H1 (cell line): ENCODE measurements at regions not wholly inside any gene's neighbourhood (a gene's known extent, or its start where the extent isn't known, plus 50 kb on each side); places are given as distances from the start of the nearest gene placed in this dataset.

ENCODE experiments used
- CTCF ChIA-PET: fragments of 300-600 bp; sonication (Branson Sonifier 250); formaldehyde crosslinking; loops from one replicate; lab custom pipeline; 2021; ENCODE audit not compliant: partially characterized antibody; lab: Charles Lee
- POLR2A ChIA-PET: fragments of 300-600 bp; sonication (Branson Sonifier 250); formaldehyde crosslinking; loops from one replicate; lab custom pipeline; 2021; ENCODE audit warnings: inconsistent platforms; ENCODE audit not compliant: partially characterized antibody; lab: Charles Lee
- DNase-seq, 2 experiments: peaks; one replicate each; pipeline versions ENCODE4 v3.0.0 to v3.0.0-alpha.2; 2010 to 2022; ENCODE audit warnings: low spot score in 2 of 2, low read depth in 1 of 2, mixed read lengths in 1 of 2
- FAIRE-seq: peaks from 2 replicates; lab custom pipeline; 2011; peaks lifted over from hg19 to GRCh38; lab: Jason Lieb, UNC
- H2AFZ ChIP-seq: 2 replicates; pipeline ENCODE4 v1.8.1; 2012; ENCODE audit warnings: low read length, inconsistent platforms
- H2AK5ac ChIP-seq: 2 replicates; pipeline ENCODE4 v1.6.1; 2013; ENCODE audit warnings: low read depth, low read length
- H2BK120ac ChIP-seq: replicated peaks from 2 replicates; pipeline ENCODE3; 2013; ENCODE audit warnings: low read depth, low read length, inconsistent platforms
- H2BK12ac ChIP-seq: 2 replicates; pipeline ENCODE4 v1.6.1; 2013; ENCODE audit warnings: low read depth, low read length
- H2BK15ac ChIP-seq: 2 replicates; pipeline ENCODE4 v1.6.1; 2013; ENCODE audit warnings: low read length
- H2BK20ac ChIP-seq: 2 replicates; pipeline ENCODE4 v1.6.1; 2013; ENCODE audit warnings: low read length
- H2BK5ac ChIP-seq: 2 replicates; pipeline ENCODE4 v1.6.1; 2013; ENCODE audit warnings: low read depth, low read length
- H3K14ac ChIP-seq: 2 replicates; pipeline ENCODE4 v1.6.1; 2013; ENCODE audit warnings: inconsistent platforms; ENCODE audit not compliant: insufficient read length
- H3K18ac ChIP-seq: 2 replicates; pipeline ENCODE4 v1.6.1; 2013; ENCODE audit warnings: low read length; ENCODE audit errors: extremely low read depth
- H3K23ac ChIP-seq: 2 replicates; pipeline ENCODE4 v1.6.1; 2013; ENCODE audit warnings: inconsistent platforms; ENCODE audit not compliant: insufficient read length
- H3K23me2 ChIP-seq: 2 replicates; pipeline ENCODE4 v1.6.1; 2013; ENCODE audit warnings: low read depth, low read length
- H3K27ac ChIP-seq: 2 replicates; pipeline ENCODE4 v1.6.1; 2011; ENCODE audit warnings: low read depth, low read length, inconsistent platforms
- H3K27me3 ChIP-seq, 4 experiments: replicated peaks in 1 of 4; 1 replicate in 1 of 4; 2 replicates in 3 of 4; pipeline versions ENCODE4 v1.6.1 to v1.8.1; 2011 to 2013; ENCODE audit warnings: low read length in 3 of 4, mild to moderate bottlenecking in 3 of 4, inconsistent platforms in 2 of 4, mixed read lengths in 2 of 4, moderate library complexity in 1 of 4; ENCODE audit not compliant: control insufficient read depth in 3 of 4, insufficient read depth in 3 of 4; ENCODE audit errors: extremely low read depth in 1 of 4
- H3K36me3 ChIP-seq, 4 experiments: 2 replicates each; pipeline versions ENCODE4 v1.6.1 to v1.8.1; 2011 to 2013; ENCODE audit warnings: mild to moderate bottlenecking in 4 of 4, low read length in 3 of 4, moderate library complexity in 2 of 4, control low read depth in 1 of 4, inconsistent platforms in 1 of 4; ENCODE audit not compliant: insufficient read depth in 4 of 4, control insufficient read depth in 2 of 4
- H3K4ac ChIP-seq: replicated peaks from 2 replicates; pipeline ENCODE3; 2013; ENCODE audit warnings: low read length, low read depth, mixed read lengths, inconsistent platforms; ENCODE audit not compliant: insufficient read length
- H3K4me1 ChIP-seq, 4 experiments: replicated peaks in 1 of 4; 1 replicate in 1 of 4; 2 replicates in 3 of 4; pipeline versions ENCODE4 v1.6.1 to v1.8.1; 2011 to 2013; ENCODE audit warnings: low read length in 3 of 4, inconsistent platforms in 2 of 4, mixed read lengths in 1 of 4; ENCODE audit not compliant: insufficient read depth in 4 of 4, control insufficient read depth in 3 of 4
- H3K4me2 ChIP-seq, 2 experiments: 2 replicates each; pipeline versions ENCODE4 v1.6.1 to v1.8.1; 2011 to 2013; ENCODE audit warnings: low read depth in 2 of 2, low read length in 2 of 2, control low read depth in 1 of 2, inconsistent platforms in 1 of 2, mild to moderate bottlenecking in 1 of 2; ENCODE audit not compliant: insufficient read depth in 1 of 2
- H3K4me3 ChIP-seq, 4 experiments: fragments of 200-600, 300-600 bp in 1 of 4; sonication (generic), shearing (Covaris generic), sonication (Bioruptor Twin) in 1 of 4; 2 replicates each; pipeline versions ENCODE4 v1.5.1 to v1.8.1; 2011 to 2016; ENCODE audit warnings: low read length in 4 of 4, low read depth in 3 of 4, control low read depth in 2 of 4, inconsistent platforms in 2 of 4, mild to moderate bottlenecking in 2 of 4, mixed read lengths in 1 of 4, moderate library complexity in 1 of 4; ENCODE audit not compliant: insufficient read depth in 2 of 4; ENCODE audit errors: extremely low read depth in 1 of 4
- H3K56ac ChIP-seq: replicated peaks from 2 replicates; pipeline ENCODE3; 2013; ENCODE audit warnings: low read depth, mild to moderate bottlenecking, mixed read lengths, low read length, inconsistent platforms; ENCODE audit not compliant: insufficient read length
- H3K79me1 ChIP-seq: 2 replicates; pipeline ENCODE4 v1.6.1; 2013; ENCODE audit warnings: low read depth, low read length, control low read depth
- H3K79me2 ChIP-seq, 2 experiments: 2 replicates each; pipeline versions ENCODE4 v1.6.1 to v1.8.1; 2012 to 2013; ENCODE audit warnings: low read length in 2 of 2, mild to moderate bottlenecking in 2 of 2, inconsistent platforms in 1 of 2; ENCODE audit not compliant: insufficient read depth in 2 of 2, control insufficient read depth in 1 of 2
- H3K9ac ChIP-seq, 4 experiments: replicated peaks in 1 of 4; 1 replicate in 1 of 4; 2 replicates in 3 of 4; pipeline versions ENCODE4 v1.6.1 to v1.8.1; 2011 to 2013; ENCODE audit warnings: low read depth in 3 of 4, low read length in 3 of 4, control low read depth in 2 of 4, mild to moderate bottlenecking in 2 of 4, moderate library complexity in 2 of 4, inconsistent platforms in 1 of 4; ENCODE audit errors: extremely low read depth in 1 of 4
- H3K9me3 ChIP-seq, 2 experiments: 2 replicates each; pipeline versions ENCODE4 v1.6.1 to v1.8.1; 2012 to 2013; ENCODE audit warnings: mild to moderate bottlenecking in 2 of 2, moderate library complexity in 2 of 2, control low read depth in 1 of 2, inconsistent platforms in 1 of 2, low read depth in 1 of 2, low read length in 1 of 2, mixed read lengths in 1 of 2; ENCODE audit not compliant: insufficient read depth in 2 of 2
- H4K20me1 ChIP-seq, 2 experiments: replicated peaks in 1 of 2; 2 replicates each; pipeline versions ENCODE3 to v1.8.1; 2011 to 2013; ENCODE audit warnings: inconsistent platforms in 2 of 2, low read length in 2 of 2, mild to moderate bottlenecking in 1 of 2; ENCODE audit not compliant: insufficient read depth in 2 of 2, control insufficient read depth in 1 of 2
- H4K5ac ChIP-seq: 2 replicates; pipeline ENCODE4 v1.6.1; 2013; ENCODE audit warnings: low read length, low read depth, mixed read lengths, inconsistent platforms; ENCODE audit not compliant: insufficient read length
- H4K8ac ChIP-seq: 2 replicates; pipeline ENCODE4 v1.8.0; 2013; ENCODE audit warnings: mild to moderate bottlenecking, moderate library complexity, low read length, inconsistent platforms; ENCODE audit not compliant: insufficient read depth; ENCODE audit errors: extremely low read depth
- H4K91ac ChIP-seq: replicated peaks from 2 replicates; pipeline ENCODE3; 2013; ENCODE audit warnings: low read length, mixed read lengths, inconsistent platforms; ENCODE audit not compliant: insufficient read length
- ASH2L ChIP-seq: fragments of 200-600, 300-600 bp; sonication (generic); IDR thresholded peaks from one replicate; pipeline ENCODE4 v1.7.1; 2017; ENCODE audit warnings: low read length
- BCL11A ChIP-seq, 2 experiments: IDR thresholded peaks; one replicate each; pipeline ENCODE4 v1.6.1; 2011; ENCODE audit warnings: low read depth in 2 of 2, low read length in 2 of 2, mild to moderate bottlenecking in 2 of 2
- CREB1 ChIP-seq: IDR thresholded peaks from 2 replicates; pipeline ENCODE4 v1.6.1; 2012; ENCODE audit warnings: inconsistent platforms
- KDM1A ChIP-seq: fragments of 200-600, 300-600 bp; sonication (generic); IDR thresholded peaks from 2 replicates; pipeline ENCODE4 v1.7.1; 2016; ENCODE audit warnings: mild to moderate bottlenecking, low read length, borderline replicate concordance
- KDM5A ChIP-seq: fragments of 200-600 bp; IDR thresholded peaks from 2 replicates; pipeline ENCODE4 v1.7.1; 2012; ENCODE audit warnings: mild to moderate bottlenecking, low read length, inconsistent platforms, mixed read lengths
- MAX ChIP-seq: IDR thresholded peaks from 2 replicates; pipeline ENCODE4 v1.6.1; 2012; ENCODE audit warnings: inconsistent platforms
- POLR2A ChIP-seq, 2 experiments: IDR thresholded peaks; 1 replicate in 1 of 2; 2 replicates in 1 of 2; pipeline ENCODE4 v1.6.1; 2011; ENCODE audit warnings: low read depth in 2 of 2, low read length in 2 of 2, mild to moderate bottlenecking in 2 of 2; ENCODE audit errors: control extremely low read depth in 1 of 2
- RBBP5 ChIP-seq: IDR thresholded peaks from 2 replicates; pipeline ENCODE4 v1.7.1; 2012; ENCODE audit warnings: low read depth, mild to moderate bottlenecking, inconsistent platforms, low read length, moderate library complexity, borderline replicate concordance
- SP1 ChIP-seq: IDR thresholded peaks from 2 replicates; pipeline ENCODE4 v1.6.1; 2011; ENCODE audit warnings: low read depth, low read length
- WGBS, 2 experiments: shearing (Covaris generic) in 1 of 2; methylation state at CpG; one replicate each; pipeline versions ENCODE4 v1.1.6 to v1.1.7; 2013 to 2015; ENCODE audit warnings: low lambda C conversion rate in 2 of 2, mixed read lengths in 2 of 2, inconsistent platforms in 1 of 2, low coverage in 1 of 2, missing lambda C conversion rate in 1 of 2; ENCODE audit not compliant: insufficient replicate concordance in 2 of 2, insufficient coverage in 1 of 2, insufficient read length in 1 of 2; ENCODE audit errors: extremely low coverage in 1 of 2, missing lambda C conversion rate in 1 of 2; 5-methylcytosine and 5-hydroxymethylcytosine counted together

- Histone ChIP-seq H2BK120ac (no peak overlapping the region), H2BK20ac (no peak overlapping the region), H3K27ac (no peak overlapping the region), H2AK5ac (no peak overlapping the region), H2BK15ac (no peak overlapping the region), H3K23ac (no peak overlapping the region), H3K79me2 (no peaks in the 10 kb centered on the region), H3K9ac (no peak overlapping the region), H4K8ac (no peak overlapping the region), H3K27me3 (peaks cover 0 to 1% (median 0%) of the 10 kb centered on the region in 4 experiments; a peak in 1 of 7 replicates), H3K56ac (no peak overlapping the region), H2AFZ (no peak overlapping the region), H3K18ac (no peak overlapping the region), H4K91ac (no peak overlapping the region), H3K4me1 (no peaks in the 10 kb centered on the region), H3K23me2 (no peaks in the 10 kb centered on the region; the same call in 1 of the 2 replicates), H3K79me1 (no peaks in the 10 kb centered on the region), H3K9me3 (no peaks in the 10 kb centered on the region), H2BK12ac (no peak overlapping the region), H3K4ac (no peak overlapping the region), H2BK5ac (no peak overlapping the region), H4K20me1 (no peaks in the 10 kb centered on the region), H3K36me3 (no peaks in the 10 kb centered on the region), H3K4me2 (no peak overlapping the region), H3K4me3 (no peak overlapping the region), H4K5ac (no peak overlapping the region), H3K14ac (no peak overlapping the region)
- 94% methylated on average over 2 of the region's 2 CpGs; no CpG with 5 or more reads in 1 of the 2 experiments for WGBS, 2 experiments
- ChIA-PET POLR2A (no interaction called here), CTCF (interaction anchor here (0.5 kb wide), 1 partner anchor 230 kb away, joined by 3 read pairs; no protein-coding TSS in a partner anchor)
- FAIRE-seq (no peak), DNase-seq (no peak)
- TF ChIP-seq RBBP5 (no peak), POLR2A (IDR thresholded peaks at IDR 0.05; ENCODE audit: control extremely low read depth in 1 of 2, low read depth in 2 of 2, low read length in 2 of 2) (no peak), SP1 (no peak), KDM1A (no peak), MAX (no peak), KDM5A (no peak), ASH2L (no peak), BCL11A (IDR thresholded peaks at IDR 0.05; ENCODE audit: low read depth in 2 of 2, low read length in 2 of 2) (no peak), CREB1 (no peak)
These were observed 1089.8 kb upstream of the CADM2 start for GRCh38 chr3:83868909-83869567.
